ENCODE measurements at regions not wholly inside any gene's neighbourhood (a gene's known extent, or its start where the extent isn't known, plus 50 kb on each side); places are given as distances from the start of the nearest gene placed in this dataset.

DNA sequence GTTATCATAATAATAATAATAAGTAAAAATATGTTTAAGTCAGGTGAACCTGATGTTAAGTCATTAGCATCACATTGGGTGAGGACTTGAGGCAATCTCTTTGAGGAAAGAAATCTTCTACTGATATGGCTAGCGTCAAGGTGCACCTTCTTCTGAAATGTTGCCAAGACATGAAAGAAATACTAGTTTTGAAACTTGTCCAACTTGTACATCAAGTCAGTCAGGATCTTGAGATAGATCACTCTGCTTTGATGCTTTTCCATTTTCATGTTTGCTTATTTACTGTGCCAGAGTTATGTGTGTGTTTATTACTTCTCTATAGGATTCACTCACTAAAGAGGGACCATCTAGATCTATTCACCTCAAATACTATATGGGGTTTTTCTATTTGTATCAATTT is 90.0 kb upstream of the USP15 start:
- TF ChIP-seq RAD21 (IDR thresholded peaks at IDR 0.05; ENCODE audit: low read depth) = no peak
- TF ChIP-seq EZH2 (IDR thresholded peaks at IDR 0.05) = no peak
- no peak for TF ChIP-seq CTCF (IDR thresholded peaks at IDR 0.05 in 2 of 3, conservative IDR thresholded peaks at IDR 0.05 in 1 of 3; ENCODE audit: borderline replicate concordance in 1 of 3, insufficient read depth in 1 of 3, low read depth in 2 of 3, low read length in 2 of 3)
- TF ChIP-seq ZFX (IDR thresholded peaks at IDR 0.05) = no peak
- no peak for TF ChIP-seq SIN3A (IDR thresholded peaks at IDR 0.05; ENCODE audit: low read depth)
- TF ChIP-seq, protein P1, sequence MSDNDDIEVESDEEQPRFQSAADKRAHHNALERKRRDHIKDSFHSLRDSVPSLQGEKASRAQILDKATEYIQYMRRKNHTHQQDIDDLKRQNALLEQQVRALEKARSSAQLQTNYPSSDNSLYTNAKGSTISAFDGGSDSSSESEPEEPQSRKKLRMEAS (IDR thresholded peaks at IDR 0.05) = no peak
- TF ChIP-seq POLR2A (IDR thresholded peaks at IDR 0.05; ENCODE audit: borderline replicate concordance, extremely low read depth, insufficient read depth, insufficient read length) = no peak
- TF ChIP-seq JUND (IDR thresholded peaks at IDR 0.05) = no peak
